Ovary (tissue), 7 donors: ENCODE measurements at regions not wholly inside any gene's neighbourhood (a gene's known extent, or its start where the extent isn't known, plus 50 kb on each side); places are given as distances from the start of the nearest gene placed in this dataset.

Experiments
- DNase-seq, 5 donors: peaks; one replicate each; pipeline ENCODE4 v3.0.0-alpha.2; 2019 to 2020
- H3K27ac ChIP-seq, 2 donors: fragments of 200-600 bp; one replicate each; pipeline versions ENCODE4 v1.5.1 to v1.8.0; 2019 to 2022
- H3K27me3 ChIP-seq: fragments of 200-600 bp; one replicate; pipeline ENCODE4 v1.8.0; 2022
- H3K36me3 ChIP-seq: fragments of 200-600 bp; sonication (generic); one replicate; pipeline ENCODE4 v1.5.1; 2019
- H3K4me1 ChIP-seq: one replicate; pipeline ENCODE4 v1.8.1; 2013; ENCODE audit warnings: mild to moderate bottlenecking, moderate library complexity; ENCODE audit not compliant: insufficient read depth
- H3K4me3 ChIP-seq: fragments of 200-600 bp; sonication (generic); one replicate; pipeline ENCODE4 v1.5.1; 2017
- H3K9me3 ChIP-seq, 2 donors: fragments of 200-600 bp in 1 of 2; sonication (generic) in 1 of 2; one replicate each; pipeline versions ENCODE4 v1.5.1 to v1.8.1; 2013 to 2019; ENCODE audit warnings: mild to moderate bottlenecking in 1 of 2, moderate library complexity in 1 of 2
- EP300 ChIP-seq: sonication (generic); formaldehyde crosslinking; IDR thresholded peaks from one replicate; pipeline ENCODE4 v1.6.1; 2017; ENCODE audit warnings: antibody characterized with exemption
- POLR2A ChIP-seq: fragments of 450-650 bp; IDR thresholded peaks from one replicate; pipeline ENCODE4 v1.6.1; 2017; ENCODE audit warnings: antibody characterized with exemption, mild to moderate bottlenecking, moderate library complexity
- WGBS, 3 donors: extraction: QIAGEN DNeasy Blood & Tissue Kit in 1 of 3; methylation state at CpG; one replicate each; pipeline versions ENCODE4 v1.1.5 to v1.1.7; 2013 to 2017; 5-methylcytosine and 5-hydroxymethylcytosine counted together
- intact Hi-C, 4 donors: fragments of 100-400 bp; cut with DNase I; formaldehyde crosslinking; loops; one replicate each; pipeline versions ENCODE4 v1.11.0 to v1.15.1; 2022 to 2023
- TF ChIP-seq, protein P1 (sequence below), 3 donors: fragments of 450-650 bp in 2 of 3; fragments of 200-600 bp in 1 of 3; IDR thresholded peaks; one replicate each; pipeline versions ENCODE4 v1.5.1 to v1.8.0; 2016 to 2022; ENCODE audit warnings: antibody characterized with exemption in 3 of 3, mild to moderate bottlenecking in 1 of 3
- donor health status: DM: no; HTN: no; CAD: no; lungs with moderate emphysema.
- donor health status: DM: no; HTN: no; CAD: no.
- donor health status: Bipolar disorder and iron deficiency.
- donor health status: DM: no; HTN: no; CAD: no.
- donor health status: DM: yes; HTN: yes; CAD: no.

DNA sequence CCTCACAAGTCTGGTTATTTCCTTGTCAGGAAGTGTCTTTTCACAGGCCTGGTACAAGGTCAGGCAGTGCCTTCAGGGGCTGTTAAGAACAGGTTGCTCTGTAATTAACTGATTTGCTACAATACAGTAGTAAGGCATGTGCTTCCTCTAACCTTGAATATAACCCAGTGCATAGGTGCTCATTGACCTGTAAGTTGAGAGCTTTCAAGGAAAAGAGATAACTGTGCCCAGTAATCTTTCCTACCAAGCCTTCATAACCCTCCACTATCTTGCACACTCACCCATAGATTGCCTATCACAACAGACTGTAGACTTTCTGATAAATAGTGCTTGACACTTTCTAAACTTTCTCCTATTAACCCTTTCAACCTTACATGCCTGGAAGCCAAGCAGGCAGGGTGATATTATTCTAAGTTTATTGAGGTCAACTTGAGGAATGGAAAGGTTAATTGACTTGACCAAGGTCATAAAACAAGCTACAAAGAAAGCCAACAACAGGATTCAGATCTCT lies 148.1 kb downstream of the PPARGC1A start:
- TF ChIP-seq, protein P1, sequence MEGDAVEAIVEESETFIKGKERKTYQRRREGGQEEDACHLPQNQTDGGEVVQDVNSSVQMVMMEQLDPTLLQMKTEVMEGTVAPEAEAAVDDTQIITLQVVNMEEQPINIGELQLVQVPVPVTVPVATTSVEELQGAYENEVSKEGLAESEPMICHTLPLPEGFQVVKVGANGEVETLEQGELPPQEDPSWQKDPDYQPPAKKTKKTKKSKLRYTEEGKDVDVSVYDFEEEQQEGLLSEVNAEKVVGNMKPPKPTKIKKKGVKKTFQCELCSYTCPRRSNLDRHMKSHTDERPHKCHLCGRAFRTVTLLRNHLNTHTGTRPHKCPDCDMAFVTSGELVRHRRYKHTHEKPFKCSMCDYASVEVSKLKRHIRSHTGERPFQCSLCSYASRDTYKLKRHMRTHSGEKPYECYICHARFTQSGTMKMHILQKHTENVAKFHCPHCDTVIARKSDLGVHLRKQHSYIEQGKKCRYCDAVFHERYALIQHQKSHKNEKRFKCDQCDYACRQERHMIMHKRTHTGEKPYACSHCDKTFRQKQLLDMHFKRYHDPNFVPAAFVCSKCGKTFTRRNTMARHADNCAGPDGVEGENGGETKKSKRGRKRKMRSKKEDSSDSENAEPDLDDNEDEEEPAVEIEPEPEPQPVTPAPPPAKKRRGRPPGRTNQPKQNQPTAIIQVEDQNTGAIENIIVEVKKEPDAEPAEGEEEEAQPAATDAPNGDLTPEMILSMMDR (IDR thresholded peaks at IDR 0.05): no peak
- no peak for TF ChIP-seq EP300
- TF ChIP-seq POLR2A: no peak
- no peaks in the 10 kb centered on the region for H3K9me3 ChIP-seq
- DNase-seq: no peak
- H3K4me3 ChIP-seq: no peak overlapping the region
- no peaks in the 10 kb centered on the region for H3K27me3 ChIP-seq
- H3K4me1 ChIP-seq: no peaks in the 10 kb centered on the region
- no peaks in the 10 kb centered on the region for H3K36me3 ChIP-seq
- no peak overlapping the region for H3K27ac ChIP-seq
- intact Hi-C loops: no loop called here

- H3K9me3 ChIP-seq: no peaks in the 10 kb centered on the region
- intact Hi-C loops: no loop called here
These were observed 152.3 kb downstream of the PPARGC1A start for GRCh38 chr4:23737571-23737970.

GRCh38 chr4:23736466-23736865 lies 153.4 kb downstream of the PPARGC1A start:
- Histone ChIP-seq H3K36me3 (no peaks in the 10 kb centered on the region), H3K27ac (no peak overlapping the region), H3K27me3 (no peaks in the 10 kb centered on the region), H3K4me1 (no peaks in the 10 kb centered on the region), H3K9me3 (no peaks in the 10 kb centered on the region), H3K4me3 (no peak overlapping the region)
- WGBS, 3 donors: 74 to 77% (median 76%) methylated on average over 1 of the region's 1 CpG
- TF ChIP-seq, protein P1 (IDR thresholded peaks at IDR 0.05): no peak
- TF ChIP-seq POLR2A: no peak
- TF ChIP-seq EP300: no peak
- DNase-seq: no peak
- intact Hi-C loops: no loop called here

More at GRCh38 chr4:23737571-23737970, 152.3 kb downstream of the PPARGC1A start:
- Histone ChIP-seq H3K4me3 (no peak overlapping the region), H3K36me3 (no peaks in the 10 kb centered on the region), H3K4me1 (no peaks in the 10 kb centered on the region), H3K27ac (no peak overlapping the region), H3K27me3 (no peaks in the 10 kb centered on the region)
- 78 to 87% (median 82%) methylated on average over 3 of the region's 3 CpGs for WGBS, 3 donors
- TF ChIP-seq EP300 (no peak), POLR2A (no peak)
- TF ChIP-seq, protein P1 (IDR thresholded peaks at IDR 0.05): no peak
- no peak for DNase-seq

DNA sequence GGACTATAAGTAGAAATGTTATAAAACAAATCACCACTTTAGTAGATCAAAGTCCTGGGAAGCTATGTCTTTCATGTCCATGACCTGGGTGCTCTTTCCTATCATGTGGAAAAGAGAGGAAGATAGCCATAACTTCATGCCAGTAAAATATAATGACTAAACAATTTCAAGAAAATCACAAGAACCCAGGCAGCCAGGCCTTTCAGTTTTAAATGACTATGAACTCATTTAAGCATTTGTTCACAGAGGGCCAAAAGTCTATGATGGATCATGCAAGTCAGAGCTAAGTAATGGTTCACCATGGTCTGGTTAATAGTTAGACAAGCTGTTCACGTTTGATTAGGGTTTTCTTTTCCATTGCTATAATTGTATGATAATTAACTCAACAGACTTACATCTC lies 155.8 kb downstream of the PPARGC1A start:
- Histone ChIP-seq H3K27me3 (no peaks in the 10 kb centered on the region), H3K4me1 (no peaks in the 10 kb centered on the region), H3K9me3 (no peaks in the 10 kb centered on the region), H3K4me3 (no peak overlapping the region), H3K36me3 (no peaks in the 10 kb centered on the region), H3K27ac (no peak overlapping the region)
- no peak for DNase-seq
- intact Hi-C loops: no loop called here
- TF ChIP-seq POLR2A: no peak
- TF ChIP-seq EP300: no peak
- TF ChIP-seq, protein P1 (IDR thresholded peaks at IDR 0.05): no peak
- WGBS, 3 donors: 41 to 46% (median 45%) methylated on average over 1 of the region's 1 CpG
